ENCODE measurements at regions not wholly inside any gene's neighbourhood (a gene's known extent, or its start where the extent isn't known, plus 50 kb on each side); places are given as distances from the start of the nearest gene placed in this dataset.

DNA sequence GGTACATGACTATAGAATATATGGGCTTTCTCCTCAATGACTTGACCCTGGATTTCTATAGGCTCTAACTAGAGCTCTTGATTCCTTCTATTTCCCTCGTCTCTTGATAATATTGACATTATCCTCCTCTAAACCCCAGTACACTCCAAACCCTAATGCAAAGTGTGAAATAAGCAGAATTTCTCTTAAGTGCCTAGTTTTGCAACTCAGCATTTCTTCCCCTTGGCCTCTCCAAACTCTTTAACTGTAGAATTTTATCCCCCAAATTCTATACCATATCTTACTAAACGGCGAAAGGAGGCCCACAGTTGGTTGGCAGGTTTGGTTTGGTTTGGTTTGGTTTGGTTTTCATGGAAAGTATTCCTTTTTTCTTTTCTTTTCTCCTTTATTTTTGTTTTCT lies 498.7 kb downstream of the CCER1 start:
- TF ChIP-seq, protein P1, sequence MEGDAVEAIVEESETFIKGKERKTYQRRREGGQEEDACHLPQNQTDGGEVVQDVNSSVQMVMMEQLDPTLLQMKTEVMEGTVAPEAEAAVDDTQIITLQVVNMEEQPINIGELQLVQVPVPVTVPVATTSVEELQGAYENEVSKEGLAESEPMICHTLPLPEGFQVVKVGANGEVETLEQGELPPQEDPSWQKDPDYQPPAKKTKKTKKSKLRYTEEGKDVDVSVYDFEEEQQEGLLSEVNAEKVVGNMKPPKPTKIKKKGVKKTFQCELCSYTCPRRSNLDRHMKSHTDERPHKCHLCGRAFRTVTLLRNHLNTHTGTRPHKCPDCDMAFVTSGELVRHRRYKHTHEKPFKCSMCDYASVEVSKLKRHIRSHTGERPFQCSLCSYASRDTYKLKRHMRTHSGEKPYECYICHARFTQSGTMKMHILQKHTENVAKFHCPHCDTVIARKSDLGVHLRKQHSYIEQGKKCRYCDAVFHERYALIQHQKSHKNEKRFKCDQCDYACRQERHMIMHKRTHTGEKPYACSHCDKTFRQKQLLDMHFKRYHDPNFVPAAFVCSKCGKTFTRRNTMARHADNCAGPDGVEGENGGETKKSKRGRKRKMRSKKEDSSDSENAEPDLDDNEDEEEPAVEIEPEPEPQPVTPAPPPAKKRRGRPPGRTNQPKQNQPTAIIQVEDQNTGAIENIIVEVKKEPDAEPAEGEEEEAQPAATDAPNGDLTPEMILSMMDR (IDR thresholded peaks at IDR 0.05; ENCODE audit: low read length), result no peak
- TF ChIP-seq EZH2phosphoT487 (IDR thresholded peaks at IDR 0.05; ENCODE audit: low read length), result no peak
